HepG2 (cell line): ENCODE measurements at regions not wholly inside any gene's neighbourhood (a gene's known extent, or its start where the extent isn't known, plus 50 kb on each side); places are given as distances from the start of the nearest gene placed in this dataset.

Experiments
- CTCF ChIP-seq: sonication (generic); formaldehyde crosslinking; IDR thresholded peaks from 2 replicates; pipeline ENCODE4 v1.5.0; 2020; ENCODE audit warnings: mild to moderate bottlenecking, missing genetic modification reagents, moderate library complexity
- EP300 ChIP-seq, 3 experiments: sonication (generic) in 1 of 3; formaldehyde crosslinking in 1 of 3; IDR thresholded peaks; 2 replicates each; pipeline versions ENCODE4 v1.5.1 to v1.6.1; 2011 to 2020; ENCODE audit warnings: low read depth in 2 of 3, low read length in 2 of 3, borderline replicate concordance in 1 of 3, improper control_type of control experiment in 1 of 3, mild to moderate bottlenecking in 1 of 3, missing genetic modification reagents in 1 of 3, moderate library complexity in 1 of 3
- HDAC2 ChIP-seq: sonication (generic); formaldehyde crosslinking; IDR thresholded peaks from 2 replicates; pipeline ENCODE4 v1.4.0; 2020; ENCODE audit warnings: missing genetic modification reagents
- HINFP ChIP-seq: sonication (generic); formaldehyde crosslinking; IDR thresholded peaks from 2 replicates; pipeline ENCODE4 v1.4.0; 2020; ENCODE audit warnings: low read depth, mild to moderate bottlenecking, missing genetic modification reagents
- JUND ChIP-seq: sonication (generic); formaldehyde crosslinking; IDR thresholded peaks from 2 replicates; pipeline ENCODE4 v1.8.0; 2022; ENCODE audit warnings: mild to moderate bottlenecking, missing genetic modification reagents
- SMC3 ChIP-seq: IDR thresholded peaks from 2 replicates; pipeline ENCODE4 v1.6.1; 2011; ENCODE audit warnings: low read length, improper control_type of control experiment
- ZFP36 ChIP-seq: fragments of 150-350 bp; IDR thresholded peaks from 2 replicates; pipeline ENCODE4 v1.6.1; 2018; ENCODE audit warnings: borderline replicate concordance, low read length, low read depth; ENCODE audit not compliant: partially characterized antibody

- TF ChIP-seq HDAC2 (CRISPR knock-in tag) (no peak), ZFP36 (no peak), CTCF (no peak), HINFP (CRISPR knock-in tag) (no peak), SMC3 (no peak), EP300 (IDR thresholded peaks at IDR 0.05; ENCODE audit: low read depth in 2 of 2, low read length in 2 of 2) (no peak), EP300 (CRISPR knock-in tag; IDR thresholded peaks at IDR 0.05; ENCODE audit: borderline replicate concordance) (no peak), JUND (no peak)
Observed at GRCh38 chr20:60427516-60427915, 469.3 kb downstream of the CDH26 start.
